HG03558 (cell line): ENCODE measurements at regions not wholly inside any gene's neighbourhood (a gene's known extent, or its start where the extent isn't known, plus 50 kb on each side); places are given as distances from the start of the nearest gene placed in this dataset.
"Not testable (repeated sequence)": the region's sequence is repeated elsewhere in the genome, so short reads cannot be mapped to it uniquely, and the experiment has no call there.

Source experiments
- ATAC-seq: cut with Tn5 transposase; IDR thresholded peaks from one replicate; pipeline ENCODE4 v1.9.1; 2021; ENCODE audit warnings: moderate number of reproducible peaks; ENCODE audit not compliant: unreplicated experiment; ENCODE audit errors: extremely low read depth

DNA sequence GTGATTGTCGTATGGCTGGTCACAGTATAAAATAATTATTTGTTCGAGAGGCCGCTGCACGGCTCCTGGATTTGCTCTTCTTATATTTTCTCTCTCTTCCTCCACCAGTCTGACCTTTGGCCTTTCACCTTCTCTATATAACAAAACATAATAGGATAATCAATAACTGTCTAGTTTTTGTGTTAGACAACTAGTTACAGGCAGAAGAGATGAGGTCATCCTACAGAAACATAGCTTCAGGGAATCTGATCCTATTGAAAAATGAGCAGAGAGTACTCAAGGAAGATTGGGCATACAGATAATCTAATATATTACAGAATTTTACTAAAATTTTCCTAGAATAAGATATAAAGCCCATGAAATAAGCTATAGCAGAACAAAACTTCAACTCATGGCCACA is 731.3 kb upstream of the SLC39A10 start:
- ATAC-seq: no peak

DNA sequence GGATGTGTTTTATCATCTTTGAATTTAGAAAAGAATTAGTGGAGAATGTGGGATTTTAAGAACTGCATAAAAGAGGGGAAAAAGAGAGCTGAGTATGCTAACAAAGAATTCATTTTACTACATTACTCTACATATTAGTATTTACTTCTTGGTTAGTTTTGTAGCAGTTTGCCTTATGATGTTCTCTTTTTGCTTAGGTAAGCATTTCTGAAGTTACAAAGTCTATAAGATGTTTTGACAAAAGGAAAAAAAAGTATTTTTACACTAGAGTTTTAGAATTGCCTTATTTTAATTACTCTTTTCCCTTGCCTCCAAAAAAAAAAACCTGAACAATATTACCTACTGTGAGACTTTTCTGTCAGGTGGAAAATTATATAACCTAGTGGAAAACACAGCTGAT is 739.5 kb upstream of the SLC39A10 start:
- ATAC-seq: no peak

DNA sequence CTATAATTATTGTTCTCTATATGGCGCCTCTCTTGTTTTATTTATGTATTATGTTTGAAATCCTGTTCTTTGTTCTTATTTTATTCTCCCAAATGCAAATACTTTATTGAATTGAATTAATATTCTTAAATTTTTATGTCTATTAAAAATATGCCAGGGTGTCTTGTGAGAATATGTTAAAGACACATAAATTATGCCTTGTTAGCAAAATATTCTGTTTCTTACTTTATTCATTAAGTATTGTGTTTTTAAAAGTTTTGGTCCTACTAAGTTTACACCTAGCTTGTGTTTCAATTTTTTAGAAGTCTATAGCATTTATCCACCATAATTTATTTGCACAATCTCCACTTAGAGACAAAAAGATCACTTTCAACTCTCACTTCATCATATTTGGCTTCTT is 741.5 kb upstream of the SLC39A10 start:
- ATAC-seq: no peak

GRCh38 chr2:194907569-194907968 is 749.5 kb upstream of the SLC39A10 start:
- no peak for ATAC-seq

DNA sequence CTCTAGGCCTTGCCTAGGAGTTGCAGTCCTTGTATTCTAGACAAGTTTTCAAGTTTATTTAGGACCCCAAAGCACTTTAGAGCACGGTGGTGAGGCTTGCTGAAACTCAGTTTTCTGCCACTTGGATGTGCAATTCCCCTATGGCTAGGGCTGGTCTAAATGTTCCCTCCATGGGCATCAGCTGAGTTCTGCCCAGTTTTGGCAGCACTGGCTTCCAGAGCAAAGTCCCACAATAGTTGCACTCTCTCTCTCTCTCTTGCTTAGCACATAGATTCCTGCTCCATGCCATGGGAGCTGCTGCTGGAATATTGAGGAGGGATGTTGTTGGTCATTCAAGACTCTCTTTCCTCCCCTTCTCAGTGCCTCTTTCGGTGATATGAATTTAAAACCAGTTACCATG is 760.2 kb upstream of the SLC39A10 start:
- ATAC-seq: no peak

DNA sequence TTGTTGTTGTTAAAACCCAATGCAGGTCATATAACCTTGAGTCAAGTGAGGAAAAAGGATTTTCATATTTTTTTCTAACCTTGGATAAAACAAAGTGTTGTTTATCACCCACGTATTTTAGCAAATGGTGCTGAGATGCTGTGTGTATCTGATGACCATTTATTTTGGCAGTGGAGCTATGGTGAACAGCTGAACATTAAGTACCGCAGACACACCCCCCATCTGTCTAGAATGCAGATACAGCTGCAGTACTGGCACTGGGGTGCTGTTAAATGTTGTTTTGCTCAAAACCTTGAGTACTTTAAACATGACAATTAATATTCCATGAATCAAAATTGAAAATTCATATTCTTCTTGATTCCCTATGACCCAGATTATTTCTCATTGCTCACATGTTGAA is 773.3 kb upstream of the SLC39A10 start:
- no peak for ATAC-seq

DNA sequence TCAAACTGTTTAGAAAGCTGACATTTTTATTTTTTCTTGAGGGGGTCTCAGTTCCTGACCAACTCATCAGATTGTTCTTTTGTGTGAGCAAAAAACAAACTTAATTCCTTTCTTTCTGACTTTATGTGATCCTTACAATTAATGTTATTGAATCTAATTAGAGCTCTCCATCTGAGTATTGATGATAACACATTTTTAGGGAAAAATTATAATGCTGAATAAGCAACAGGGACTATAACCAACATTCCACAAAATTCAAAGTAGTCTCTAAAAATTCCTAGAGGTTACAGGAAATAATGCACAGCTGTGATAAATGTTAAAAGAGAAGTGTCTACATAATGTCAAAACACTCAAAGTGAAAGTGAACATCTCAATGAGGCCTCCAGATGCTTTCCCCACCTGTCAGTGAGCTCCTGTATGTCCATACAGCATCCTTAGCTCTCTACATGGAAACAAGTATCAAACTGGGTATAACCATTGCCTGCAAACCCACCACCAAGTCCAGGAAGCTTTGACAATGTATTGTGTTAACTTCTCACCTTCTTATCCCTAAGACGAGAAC is 786.0 kb upstream of the SLC39A10 start:
- no peak for ATAC-seq

GRCh38 chr2:194867328-194867727 is 789.7 kb upstream of the SLC39A10 start:
- no peak for ATAC-seq

- no peak for ATAC-seq
These were observed 802.1 kb upstream of the SLC39A10 start for GRCh38 chr2:194854941-194855340.

DNA sequence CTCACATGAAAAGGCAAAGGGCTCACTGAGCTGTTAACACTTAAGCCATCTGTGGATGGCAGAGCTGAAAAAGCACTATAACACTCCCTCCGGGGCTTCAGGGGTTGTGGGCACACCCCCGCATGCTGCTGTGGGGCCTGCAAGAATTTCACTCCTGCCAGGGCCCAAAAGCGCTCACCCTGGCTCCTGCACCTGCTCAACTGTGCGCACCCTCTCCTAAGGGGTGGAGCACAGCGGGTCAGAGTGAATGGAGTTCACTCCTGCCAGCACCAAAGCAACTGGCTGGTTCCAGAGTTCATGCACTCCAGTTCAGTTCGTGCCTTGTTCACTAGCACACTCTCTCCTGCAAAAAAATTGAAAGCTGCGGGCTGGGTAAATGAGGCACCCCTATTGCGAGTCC is 814.2 kb upstream of the SLC39A10 start:
- ATAC-seq: no peak

GRCh38 chr2:194834371-194834770 is 822.7 kb upstream of the SLC39A10 start:
- ATAC-seq: not testable (repeated sequence)

DNA sequence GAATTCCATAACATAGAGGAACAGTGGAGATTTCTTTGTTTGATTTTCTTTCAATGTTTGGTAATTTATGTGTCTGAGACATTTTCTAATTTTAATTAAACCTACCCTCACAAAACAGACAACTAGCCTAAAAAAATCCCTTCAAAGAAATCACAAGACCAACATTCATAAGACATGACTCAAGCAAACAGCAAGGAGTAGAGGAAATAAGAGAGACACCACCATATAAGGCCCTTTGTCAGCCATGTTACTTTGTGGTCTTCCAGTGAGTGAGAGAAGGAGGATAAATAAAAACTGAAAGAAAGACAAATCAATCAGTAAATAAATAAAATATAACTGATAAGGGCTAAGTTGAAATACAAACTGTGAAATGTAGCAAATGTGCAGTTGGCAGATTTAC is 830.8 kb upstream of the SLC39A10 start:
- no peak for ATAC-seq

DNA sequence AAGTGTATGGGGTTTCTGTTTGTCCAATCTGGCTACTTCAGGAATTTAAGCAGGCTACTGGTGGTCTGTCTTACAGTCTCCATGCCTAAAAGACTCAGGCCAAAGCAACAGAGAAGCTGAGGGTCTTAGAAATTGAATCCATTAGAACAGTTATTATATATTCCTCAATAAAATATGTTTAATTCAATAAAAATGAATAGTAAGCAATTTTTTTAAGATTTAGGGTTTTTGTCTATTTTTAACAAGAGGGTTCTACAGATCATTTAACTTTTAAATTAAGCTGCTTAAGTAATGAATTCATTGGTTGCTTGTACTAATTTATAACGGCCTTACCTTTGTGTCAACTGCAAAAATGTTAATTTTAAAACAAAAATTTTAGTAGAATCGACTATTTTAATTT is 832.6 kb upstream of the SLC39A10 start:
- ATAC-seq: no peak

- ATAC-seq: no peak
These were observed 834.4 kb upstream of the SLC39A10 start for GRCh38 chr2:194822657-194823056.

DNA sequence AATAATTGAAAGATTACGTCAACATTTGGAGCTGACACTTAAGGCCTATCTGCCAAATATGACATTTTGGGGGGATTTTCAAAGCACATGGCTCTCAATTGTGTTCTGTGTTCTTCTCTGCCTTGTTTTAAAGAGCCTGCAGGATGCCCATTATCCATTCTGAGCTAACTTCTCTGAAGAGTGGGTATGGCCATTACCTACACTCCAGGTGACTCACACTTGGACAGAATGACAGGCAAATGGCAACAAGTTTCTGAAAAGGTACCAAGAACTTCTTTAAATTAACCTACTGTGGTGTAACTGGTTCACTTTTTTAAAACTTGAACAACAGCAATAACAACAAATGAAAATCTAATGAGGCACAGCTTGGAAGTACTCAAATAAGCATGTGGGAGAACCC is 834.9 kb upstream of the SLC39A10 start:
- ATAC-seq: no peak

- no peak for ATAC-seq
These were observed 837.7 kb upstream of the SLC39A10 start for GRCh38 chr2:194819367-194819766.

DNA sequence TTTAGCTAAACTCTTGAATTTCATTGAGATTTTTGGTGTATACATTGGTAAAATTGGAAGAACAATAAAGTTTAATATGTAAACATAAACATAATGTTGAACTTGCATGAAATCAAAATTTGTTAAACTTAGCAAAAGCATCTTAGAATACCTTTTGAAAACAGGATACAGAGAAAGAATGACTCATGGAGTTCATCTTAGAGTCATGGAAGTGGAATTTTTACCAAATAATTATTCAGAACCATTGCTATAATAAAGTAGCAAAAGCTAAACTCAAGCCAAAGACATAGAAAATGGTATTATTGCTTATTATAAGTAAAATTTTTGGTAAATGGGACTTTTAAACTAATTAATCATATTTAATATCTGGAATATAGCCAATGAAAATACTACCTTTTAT is 841.6 kb upstream of the SLC39A10 start:
- ATAC-seq: no peak

DNA sequence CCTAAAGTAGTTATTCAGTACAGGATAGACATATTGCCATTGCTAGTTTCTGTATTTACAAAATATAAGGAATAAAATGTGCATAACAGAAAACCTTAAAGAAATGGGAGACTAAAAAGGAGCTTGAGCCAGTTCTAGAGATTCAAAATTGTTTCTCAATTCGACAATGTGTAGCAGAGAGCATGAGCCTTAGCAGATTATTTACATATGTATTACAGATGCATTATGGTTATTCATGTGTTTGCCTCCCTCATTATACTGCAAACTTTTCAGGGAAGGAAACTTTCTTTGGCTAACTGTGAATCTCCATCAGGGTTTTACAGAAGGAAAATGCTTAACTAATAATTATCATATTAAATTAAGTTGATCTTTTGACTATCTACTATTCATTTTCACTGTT is 854.4 kb upstream of the SLC39A10 start:
- ATAC-seq: no peak

- not testable (repeated sequence) for ATAC-seq
These were observed 870.0 kb upstream of the SLC39A10 start for GRCh38 chr2:194787071-194787470.

DNA sequence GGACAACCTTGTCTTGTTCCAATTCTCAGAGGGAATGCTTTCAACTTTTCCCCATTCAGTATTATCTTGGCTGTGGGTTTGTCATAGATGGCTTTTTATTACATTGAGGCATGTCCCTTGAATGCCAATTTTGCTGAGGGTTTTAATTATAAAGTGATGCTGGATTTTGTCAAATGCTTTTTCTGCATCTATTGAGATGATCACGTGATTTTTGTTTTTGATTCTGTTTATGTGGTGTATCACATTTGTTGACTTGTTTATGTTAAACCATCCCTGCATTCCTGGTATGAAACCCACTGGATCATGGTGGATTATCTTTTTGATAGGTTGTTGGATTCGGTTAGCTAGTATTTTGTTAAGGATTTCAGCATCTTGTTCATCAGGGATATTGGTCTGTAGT is 885.6 kb upstream of the SLC39A10 start:
- ATAC-seq: not testable (repeated sequence)

- ATAC-seq: no peak
These were observed 888.0 kb upstream of the SLC39A10 start for GRCh38 chr2:194769030-194769429.

GRCh38 chr2:194765723-194766122 is 891.3 kb upstream of the SLC39A10 start:
- no peak for ATAC-seq

GRCh38 chr2:194750926-194751325 is 906.1 kb upstream of the SLC39A10 start:
- no peak for ATAC-seq
